Rectal smooth muscle tissue (tissue), 1 donor: ENCODE measurements at regions not wholly inside any gene's neighbourhood (a gene's known extent, or its start where the extent isn't known, plus 50 kb on each side); places are given as distances from the start of the nearest gene placed in this dataset.

Experiments used
- H3K27ac ChIP-seq: one replicate; pipeline ENCODE4 v1.7.0; 2013; ENCODE audit warnings: low read depth, low read length, inconsistent platforms
- H3K27me3 ChIP-seq: one replicate; pipeline ENCODE4 v1.7.0; 2013; ENCODE audit warnings: low read length; ENCODE audit not compliant: control insufficient read depth, insufficient read depth
- H3K36me3 ChIP-seq: one replicate; pipeline ENCODE4 v1.7.0; 2013; ENCODE audit warnings: low read length; ENCODE audit not compliant: control insufficient read depth, insufficient read depth
- H3K4me1 ChIP-seq: one replicate; pipeline ENCODE4 v1.7.0; 2013; ENCODE audit warnings: low read length; ENCODE audit not compliant: control insufficient read depth, insufficient read depth
- H3K4me3 ChIP-seq: one replicate; pipeline ENCODE4 v1.7.0; 2013; ENCODE audit warnings: low read length
- H3K9ac ChIP-seq: one replicate; pipeline ENCODE4 v1.7.0; 2013; ENCODE audit warnings: low read length

DNA sequence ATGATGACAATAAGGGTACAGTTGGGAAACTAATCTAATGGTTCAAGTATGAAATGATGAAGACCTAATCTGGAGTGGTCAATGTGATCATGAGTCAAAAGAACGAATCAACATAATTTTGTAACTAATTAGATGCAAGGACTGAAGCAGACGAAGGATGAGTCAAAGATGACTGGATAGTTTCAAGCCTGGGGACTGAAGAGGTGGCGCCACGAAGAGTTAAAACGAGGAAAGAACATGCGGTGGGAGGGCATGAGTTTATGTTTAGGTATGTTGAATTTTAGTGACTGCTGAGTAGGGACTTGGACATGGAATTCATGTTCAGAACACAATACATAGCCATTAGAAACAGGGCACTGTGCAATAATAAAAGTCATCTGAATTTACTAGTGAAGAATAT, 221.5 kb upstream of the FAM241A start:
- no peaks in the 10 kb centered on the region for H3K36me3 ChIP-seq
- H3K9ac ChIP-seq, result no peak overlapping the region

DNA sequence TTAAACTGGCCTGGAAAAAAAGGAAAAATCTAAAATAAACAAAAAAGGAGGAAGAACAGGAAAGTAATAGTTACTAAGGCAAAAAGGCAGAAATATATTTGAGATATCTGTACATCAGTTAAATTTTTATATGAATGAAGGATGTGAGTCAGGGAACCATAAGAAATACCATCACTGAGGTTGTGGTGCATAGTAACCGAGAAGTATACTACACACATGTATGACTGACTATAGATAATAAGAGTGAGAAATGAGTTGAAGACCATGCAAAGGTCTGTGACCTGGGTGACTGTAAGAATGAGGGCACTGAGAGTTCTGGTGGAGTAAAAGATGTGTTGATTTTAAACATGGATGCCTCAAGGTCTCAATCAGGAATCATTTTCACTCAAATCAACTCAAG, 220.6 kb upstream of the FAM241A start:
- H3K9ac ChIP-seq, result no peak overlapping the region
- no peaks in the 10 kb centered on the region for H3K27me3 ChIP-seq
- H3K4me3 ChIP-seq, result no peak overlapping the region
- no peaks in the 10 kb centered on the region for H3K4me1 ChIP-seq
- no peak overlapping the region for H3K27ac ChIP-seq
- H3K36me3 ChIP-seq, result no peaks in the 10 kb centered on the region

More for the DNA sequence above, 221.5 kb upstream of the FAM241A start:
- H3K4me3 ChIP-seq, result no peak overlapping the region
- H3K27ac ChIP-seq, result no peak overlapping the region
- H3K27me3 ChIP-seq, result no peaks in the 10 kb centered on the region
- no peaks in the 10 kb centered on the region for H3K4me1 ChIP-seq

DNA sequence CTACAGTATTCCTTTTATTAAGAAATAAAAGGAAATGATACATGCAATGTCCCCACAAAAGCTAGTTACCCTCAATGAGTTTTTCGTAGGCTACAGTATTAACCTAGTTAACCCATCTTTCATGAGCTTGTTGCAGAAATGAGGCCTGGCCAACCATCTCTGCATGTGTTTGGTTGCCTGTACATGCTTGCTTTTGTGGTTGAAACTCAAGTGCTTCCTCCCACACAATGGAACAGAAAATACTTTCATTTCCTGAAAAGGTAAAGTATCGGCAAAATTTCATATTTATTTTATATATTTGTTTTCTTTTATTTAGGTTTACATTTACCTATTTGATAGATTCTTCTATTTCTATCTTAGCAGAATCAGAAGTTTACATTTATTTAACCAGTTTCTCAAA, 214.6 kb upstream of the FAM241A start:
- Histone ChIP-seq H3K4me3 (no peak overlapping the region), H3K27me3 (no peaks in the 10 kb centered on the region), H3K4me1 (no peaks in the 10 kb centered on the region), H3K36me3 (no peaks in the 10 kb centered on the region), H3K9ac (no peak overlapping the region), H3K27ac (no peak overlapping the region)

DNA sequence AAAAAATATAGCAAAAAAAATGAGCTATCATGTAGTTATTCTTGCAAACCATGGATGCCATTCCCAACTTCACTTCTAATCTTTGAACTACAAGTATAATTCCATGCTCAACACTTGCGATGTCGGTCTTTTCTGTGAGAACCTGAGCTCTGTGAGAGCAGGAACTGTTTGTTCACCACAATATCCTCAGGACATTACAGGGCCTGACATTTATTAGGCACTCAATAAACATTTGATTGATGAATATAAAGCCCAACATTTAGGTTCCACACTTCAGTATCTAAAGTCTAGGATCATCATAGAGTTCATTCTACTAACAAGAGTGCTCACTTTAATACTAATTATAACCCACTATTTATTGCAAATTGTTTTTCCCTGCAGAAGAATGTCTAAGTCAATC, 211.6 kb upstream of the FAM241A start:
- H3K27me3 ChIP-seq, result no peaks in the 10 kb centered on the region

DNA sequence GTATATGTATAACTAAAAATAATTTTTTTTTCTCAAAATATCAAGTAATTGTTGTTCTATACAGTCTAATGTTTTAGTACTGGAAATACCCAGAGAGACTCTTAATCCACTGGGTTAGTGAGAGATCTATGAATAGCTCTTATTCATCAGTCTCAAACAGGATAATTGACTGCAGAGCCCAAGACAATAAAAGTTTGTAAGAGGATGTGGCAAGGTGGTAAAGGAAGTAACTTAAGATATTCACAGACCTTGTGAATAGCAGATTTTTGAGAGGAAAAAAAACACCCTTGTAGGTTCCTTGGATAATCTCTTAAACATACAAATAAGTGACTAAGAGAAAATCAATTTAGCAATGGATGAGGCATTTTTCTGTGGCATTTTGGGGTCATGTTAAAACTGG, 210.9 kb upstream of the FAM241A start:
- H3K27me3 ChIP-seq, result no peaks in the 10 kb centered on the region
- no peak overlapping the region for H3K4me3 ChIP-seq
- H3K9ac ChIP-seq, result no peak overlapping the region
- no peaks in the 10 kb centered on the region for H3K4me1 ChIP-seq
- no peaks in the 10 kb centered on the region for H3K36me3 ChIP-seq
- no peak overlapping the region for H3K27ac ChIP-seq

More for the DNA sequence above, 211.6 kb upstream of the FAM241A start:
- Histone ChIP-seq H3K27ac (no peak overlapping the region), H3K4me1 (no peaks in the 10 kb centered on the region), H3K4me3 (no peak overlapping the region), H3K9ac (no peak overlapping the region), H3K36me3 (no peaks in the 10 kb centered on the region)

DNA sequence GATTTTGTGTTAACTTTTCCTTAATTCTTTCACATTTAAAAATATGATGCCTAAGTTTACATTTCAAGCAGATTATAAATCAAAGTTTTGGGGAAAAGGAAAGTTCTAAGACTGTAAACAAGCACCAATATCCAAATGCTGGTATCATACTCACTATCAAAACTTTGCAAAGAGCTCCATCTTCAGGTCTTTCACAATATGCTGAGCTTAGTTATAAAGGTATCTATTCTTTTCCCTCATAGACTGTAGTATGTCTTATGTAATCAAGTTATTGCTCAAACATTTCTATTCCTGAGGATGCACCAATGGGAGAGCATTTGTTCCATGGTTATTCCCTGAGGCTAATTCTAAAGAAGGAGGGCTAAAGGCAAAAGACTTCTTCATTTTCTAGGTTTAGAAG, 207.9 kb upstream of the FAM241A start:
- no peaks in the 10 kb centered on the region for H3K36me3 ChIP-seq
- H3K4me3 ChIP-seq, result no peak overlapping the region
- H3K9ac ChIP-seq, result no peak overlapping the region
- H3K4me1 ChIP-seq, result no peaks in the 10 kb centered on the region
- no peak overlapping the region for H3K27ac ChIP-seq
- H3K27me3 ChIP-seq, result no peaks in the 10 kb centered on the region

DNA sequence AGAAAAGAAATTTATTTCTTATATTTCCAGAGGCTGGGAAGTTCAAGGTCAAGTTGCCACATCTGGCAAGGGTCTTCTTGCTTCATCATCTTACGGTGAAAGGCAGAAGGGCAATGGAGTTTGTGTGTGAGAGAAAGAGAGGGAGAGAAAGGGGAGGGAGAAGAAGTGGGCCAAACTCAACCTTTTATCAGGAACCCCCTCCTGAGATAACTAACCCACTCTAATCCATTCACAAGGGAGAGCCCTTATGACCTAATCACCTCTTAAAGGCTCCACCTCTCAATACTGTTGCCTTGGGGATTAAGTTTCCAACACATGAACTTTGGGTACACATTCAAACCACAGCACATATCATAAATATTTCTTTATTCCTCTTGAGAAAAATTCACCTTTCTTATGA, 203.3 kb upstream of the FAM241A start:
- Histone ChIP-seq H3K27ac (no peak overlapping the region), H3K4me3 (no peak overlapping the region), H3K27me3 (no peaks in the 10 kb centered on the region), H3K9ac (no peak overlapping the region), H3K4me1 (no peaks in the 10 kb centered on the region), H3K36me3 (no peaks in the 10 kb centered on the region)

DNA sequence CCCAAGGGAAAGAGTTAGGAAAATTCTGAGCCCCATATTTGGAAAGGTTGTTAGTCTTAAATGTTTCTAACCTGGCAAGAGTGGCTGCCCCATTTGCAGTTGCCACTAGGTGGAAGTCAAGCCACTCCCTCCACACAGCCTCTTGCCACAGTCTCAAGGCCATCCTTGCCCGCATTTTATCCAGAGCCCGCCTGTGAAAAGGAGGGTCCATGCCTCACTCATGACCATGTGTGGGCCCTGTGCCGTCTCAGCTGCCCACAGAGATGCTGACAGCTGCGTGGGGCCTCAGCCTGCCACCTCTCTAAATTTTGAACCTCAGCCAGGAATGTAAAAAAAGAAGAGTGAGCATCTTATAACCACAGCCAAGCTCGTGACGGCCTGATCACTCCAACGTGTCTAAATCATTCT, 201.5 kb upstream of the FAM241A start:
- Histone ChIP-seq H3K36me3 (no peaks in the 10 kb centered on the region), H3K27ac (no peak overlapping the region), H3K27me3 (no peaks in the 10 kb centered on the region), H3K4me1 (no peaks in the 10 kb centered on the region), H3K4me3 (no peak overlapping the region), H3K9ac (no peak overlapping the region)

DNA sequence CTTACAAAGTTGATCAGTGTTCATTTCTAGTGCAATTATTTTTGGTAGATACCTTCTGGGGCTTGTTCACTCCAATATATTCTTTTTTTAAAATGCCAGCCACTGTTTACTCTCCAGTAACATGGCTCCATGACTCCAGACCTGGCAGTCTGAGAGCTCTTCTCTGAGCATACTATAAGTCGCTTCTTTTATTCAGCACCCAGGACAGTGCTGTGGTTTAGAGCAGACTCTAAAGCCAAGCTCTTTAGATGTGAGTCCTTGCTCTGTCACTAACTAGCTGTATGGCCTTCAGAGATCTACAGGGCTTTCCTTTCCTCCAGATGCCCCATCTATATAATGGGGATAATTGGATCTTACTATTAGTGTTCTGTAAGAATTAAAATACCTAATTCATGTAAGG, 200.2 kb upstream of the FAM241A start:
- Histone ChIP-seq H3K9ac (no peak overlapping the region), H3K4me1 (no peaks in the 10 kb centered on the region), H3K4me3 (no peak overlapping the region), H3K27me3 (no peaks in the 10 kb centered on the region), H3K36me3 (no peaks in the 10 kb centered on the region), H3K27ac (no peak overlapping the region)

DNA sequence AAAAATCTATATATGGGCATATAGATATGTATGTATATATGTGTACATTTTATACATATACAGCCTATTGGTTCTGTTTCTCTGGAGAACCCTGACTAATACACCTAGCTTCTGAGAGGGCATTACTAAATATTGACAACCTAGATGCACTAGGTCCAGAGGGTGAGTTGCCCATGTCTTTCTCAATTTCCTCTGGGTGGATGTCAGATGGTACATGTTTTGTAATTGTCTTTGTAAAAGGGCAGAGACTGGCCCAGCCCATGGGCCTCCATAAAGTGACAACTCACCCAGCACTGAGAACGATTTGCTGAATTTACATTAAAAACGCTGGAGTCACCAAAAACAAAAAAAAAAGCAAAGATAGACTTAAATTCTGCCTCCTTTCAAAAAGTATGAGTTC, 198.5 kb upstream of the FAM241A start:
- H3K9ac ChIP-seq, result no peak overlapping the region
- H3K27ac ChIP-seq, result no peak overlapping the region
- no peaks in the 10 kb centered on the region for H3K4me1 ChIP-seq
- no peaks in the 10 kb centered on the region for H3K27me3 ChIP-seq
- no peak overlapping the region for H3K4me3 ChIP-seq
- no peaks in the 10 kb centered on the region for H3K36me3 ChIP-seq

DNA sequence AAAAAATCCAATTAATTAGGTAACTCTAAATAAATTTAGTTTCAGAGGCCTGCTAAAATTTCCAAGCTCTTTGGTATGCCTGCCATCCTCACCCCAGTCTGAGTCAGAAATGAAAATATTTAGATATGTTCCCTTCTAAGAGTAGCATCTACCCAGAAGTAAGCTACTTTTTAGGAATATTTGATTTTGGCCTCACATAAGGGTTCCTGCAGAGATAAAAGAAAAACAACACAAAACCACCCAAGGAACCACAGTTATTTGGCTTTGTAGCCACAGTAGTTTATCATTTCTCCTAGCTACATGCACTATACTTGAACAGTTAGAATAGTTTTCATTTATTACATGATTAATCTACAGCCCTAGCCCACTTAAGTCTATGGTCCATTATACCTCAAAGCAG, 192.6 kb upstream of the FAM241A start:
- Histone ChIP-seq H3K4me1 (no peaks in the 10 kb centered on the region), H3K9ac (no peak overlapping the region), H3K4me3 (no peak overlapping the region), H3K27me3 (no peaks in the 10 kb centered on the region), H3K27ac (no peak overlapping the region), H3K36me3 (no peaks in the 10 kb centered on the region)

DNA sequence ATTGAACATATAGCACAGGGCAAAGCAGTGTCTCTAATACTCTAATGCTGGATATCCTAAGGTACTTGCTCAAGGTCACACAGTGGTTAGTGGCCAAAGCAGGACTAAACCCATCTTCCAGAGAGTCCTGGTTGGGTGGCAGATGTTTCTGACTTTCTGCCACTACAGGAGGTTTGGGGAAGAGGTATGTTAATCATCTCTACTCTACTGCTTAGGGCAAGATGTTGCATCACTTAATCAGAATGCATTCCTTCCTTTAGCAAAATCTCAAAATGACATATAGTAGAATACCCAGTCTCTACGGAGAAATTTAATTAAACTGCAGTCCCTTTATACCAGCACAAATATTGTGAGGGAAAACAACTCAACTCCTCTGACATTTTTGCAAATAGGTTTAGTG, 190.7 kb upstream of the FAM241A start:
- Histone ChIP-seq H3K27ac (no peak overlapping the region), H3K4me3 (no peak overlapping the region)

DNA sequence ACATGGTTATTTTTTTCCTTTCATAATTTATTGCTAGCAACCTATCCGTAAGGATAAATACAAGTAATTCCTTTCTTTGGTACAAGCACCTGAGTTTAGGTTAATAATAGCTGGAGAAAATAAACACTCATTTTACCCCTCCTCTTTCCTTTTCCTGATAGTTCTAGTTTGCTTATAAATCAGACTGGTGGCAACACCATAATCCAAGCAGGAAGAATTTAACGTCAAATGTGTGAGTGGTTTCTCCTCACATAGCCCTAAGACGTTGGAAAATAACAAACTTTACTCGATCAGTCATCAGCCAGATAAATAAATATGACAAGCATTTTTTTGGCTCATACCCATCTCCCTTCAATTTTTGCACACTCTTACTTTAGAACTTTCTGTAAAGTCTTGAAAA, 190.3 kb upstream of the FAM241A start:
- Histone ChIP-seq H3K36me3 (no peaks in the 10 kb centered on the region), H3K27ac (no peak overlapping the region), H3K4me3 (no peak overlapping the region), H3K4me1 (no peaks in the 10 kb centered on the region), H3K27me3 (no peaks in the 10 kb centered on the region), H3K9ac (no peak overlapping the region)

More for the DNA sequence above, 190.7 kb upstream of the FAM241A start:
- H3K36me3 ChIP-seq, result no peaks in the 10 kb centered on the region
- H3K27me3 ChIP-seq, result no peaks in the 10 kb centered on the region
- no peak overlapping the region for H3K9ac ChIP-seq
- no peaks in the 10 kb centered on the region for H3K4me1 ChIP-seq
